ENCODE measurements at regions not wholly inside any gene's neighbourhood (a gene's known extent, or its start where the extent isn't known, plus 50 kb on each side); places are given as distances from the start of the nearest gene placed in this dataset.

DNA sequence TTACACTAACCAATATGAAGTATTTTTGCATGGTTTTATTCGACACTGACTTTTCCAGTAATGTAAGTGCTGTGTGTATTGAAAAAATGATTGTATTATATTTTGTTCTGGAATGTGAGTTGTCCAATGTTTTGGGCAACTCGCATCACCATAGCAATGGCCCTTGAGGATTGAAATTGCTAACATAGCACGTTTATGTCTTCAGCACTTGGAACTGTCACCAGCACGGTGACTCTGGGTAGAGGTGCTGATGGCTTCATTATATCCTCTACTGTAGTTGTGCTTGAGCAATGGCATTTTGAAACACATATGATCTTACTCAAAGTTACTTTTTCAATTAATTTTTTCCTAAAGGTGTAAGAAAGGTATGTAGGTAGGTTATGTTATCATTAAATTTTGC, 271.5 kb downstream of the ACTR3 start:
- Histone ChIP-seq H3K4me1 (ENCODE audit: low read length) (no peaks in the 10 kb centered on the region), H3K27ac (ENCODE audit: low read length) (no peak overlapping the region), H3K36me3 (replicated peaks; ENCODE audit: low read depth, low read length) (no peaks in the 10 kb centered on the region), H3K9ac (ENCODE audit: low read length) (no peak overlapping the region), H3K9me3 (ENCODE audit: insufficient read depth, low read length) (no peaks in the 10 kb centered on the region), H4K20me1 (ENCODE audit: insufficient read depth, low read length) (no peaks in the 10 kb centered on the region), H3K79me2 (ENCODE audit: low read length) (no peaks in the 10 kb centered on the region), H2AFZ (ENCODE audit: low read depth, low read length) (no peak overlapping the region), H3K27me3 (ENCODE audit: low read depth, low read length) (no peaks in the 10 kb centered on the region; the same call in 1 of the 2 replicates), H3K4me3 (ENCODE audit: low read length) (no peak overlapping the region), H3K4me2 (ENCODE audit: low read length) (no peak overlapping the region)
- TF ChIP-seq, protein P1, sequence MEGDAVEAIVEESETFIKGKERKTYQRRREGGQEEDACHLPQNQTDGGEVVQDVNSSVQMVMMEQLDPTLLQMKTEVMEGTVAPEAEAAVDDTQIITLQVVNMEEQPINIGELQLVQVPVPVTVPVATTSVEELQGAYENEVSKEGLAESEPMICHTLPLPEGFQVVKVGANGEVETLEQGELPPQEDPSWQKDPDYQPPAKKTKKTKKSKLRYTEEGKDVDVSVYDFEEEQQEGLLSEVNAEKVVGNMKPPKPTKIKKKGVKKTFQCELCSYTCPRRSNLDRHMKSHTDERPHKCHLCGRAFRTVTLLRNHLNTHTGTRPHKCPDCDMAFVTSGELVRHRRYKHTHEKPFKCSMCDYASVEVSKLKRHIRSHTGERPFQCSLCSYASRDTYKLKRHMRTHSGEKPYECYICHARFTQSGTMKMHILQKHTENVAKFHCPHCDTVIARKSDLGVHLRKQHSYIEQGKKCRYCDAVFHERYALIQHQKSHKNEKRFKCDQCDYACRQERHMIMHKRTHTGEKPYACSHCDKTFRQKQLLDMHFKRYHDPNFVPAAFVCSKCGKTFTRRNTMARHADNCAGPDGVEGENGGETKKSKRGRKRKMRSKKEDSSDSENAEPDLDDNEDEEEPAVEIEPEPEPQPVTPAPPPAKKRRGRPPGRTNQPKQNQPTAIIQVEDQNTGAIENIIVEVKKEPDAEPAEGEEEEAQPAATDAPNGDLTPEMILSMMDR (IDR thresholded peaks at IDR 0.05; ENCODE audit: low read depth, low read length), result no peak
- no peak for TF ChIP-seq EZH2phosphoT487 (IDR thresholded peaks at IDR 0.05; ENCODE audit: low read depth)

DNA sequence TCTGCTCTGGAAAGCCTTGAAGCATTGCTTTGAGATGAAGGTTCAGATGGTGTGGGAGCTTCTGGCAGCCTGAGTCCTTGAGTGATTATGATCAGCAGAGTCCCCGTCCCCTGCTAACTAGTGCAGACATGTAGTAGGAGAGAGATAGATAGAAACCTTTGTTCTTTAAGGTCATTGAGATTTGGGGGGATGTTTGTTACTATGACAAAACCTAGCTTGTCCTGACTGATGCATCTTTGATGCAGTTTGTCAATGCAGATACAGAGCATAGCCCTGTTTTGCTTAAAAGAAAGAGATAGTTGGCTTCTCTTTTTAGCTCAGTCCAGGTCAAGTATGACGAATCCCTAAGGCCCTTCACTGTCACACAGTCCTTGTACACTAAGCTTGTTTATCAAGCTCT, 274.6 kb upstream of the DPP10 start:
- Histone ChIP-seq H3K4me1 (ENCODE audit: low read length) (no peaks in the 10 kb centered on the region), H3K36me3 (replicated peaks; ENCODE audit: low read depth, low read length) (no peaks in the 10 kb centered on the region), H3K27me3 (ENCODE audit: low read depth, low read length) (peaks cover 10% of the 10 kb centered on the region), H3K9me3 (ENCODE audit: insufficient read depth, low read length) (no peaks in the 10 kb centered on the region), H4K20me1 (ENCODE audit: insufficient read depth, low read length) (no peaks in the 10 kb centered on the region), H3K4me2 (ENCODE audit: low read length) (no peak overlapping the region), H3K9ac (ENCODE audit: low read length) (no peak overlapping the region), H2AFZ (ENCODE audit: low read depth, low read length) (no peak overlapping the region), H3K79me2 (ENCODE audit: low read length) (no peaks in the 10 kb centered on the region), H3K27ac (ENCODE audit: low read length) (no peak overlapping the region), H3K4me3 (ENCODE audit: low read length) (no peak overlapping the region)
- TF ChIP-seq, protein P1 (IDR thresholded peaks at IDR 0.05; ENCODE audit: low read depth, low read length), result no peak
- no peak for TF ChIP-seq EZH2phosphoT487 (IDR thresholded peaks at IDR 0.05; ENCODE audit: low read depth)

DNA sequence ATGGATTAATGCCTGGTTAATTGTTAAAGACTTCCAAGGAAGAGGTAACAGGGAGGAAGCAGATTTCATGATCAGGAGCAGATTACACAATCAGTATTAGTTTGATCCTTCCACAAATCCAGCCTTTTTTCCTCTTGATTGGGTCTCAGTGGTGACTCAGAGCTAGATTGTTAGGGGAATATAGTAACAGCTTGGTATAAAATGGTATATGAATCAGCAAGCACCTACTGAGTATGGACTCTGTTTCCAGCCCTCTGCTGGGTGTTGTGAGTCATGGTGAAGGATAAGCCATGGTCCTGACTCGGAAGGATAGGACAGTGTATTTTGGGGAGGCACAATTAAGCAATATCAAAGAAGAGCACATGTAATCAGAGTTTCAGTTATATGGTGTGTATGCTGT, 272.4 kb upstream of the DPP10 start:
- Histone ChIP-seq H3K36me3 (replicated peaks; ENCODE audit: low read depth, low read length) (no peaks in the 10 kb centered on the region), H3K27me3 (ENCODE audit: low read depth, low read length) (peaks cover 10% of the 10 kb centered on the region), H3K79me2 (ENCODE audit: low read length) (no peaks in the 10 kb centered on the region), H3K4me2 (ENCODE audit: low read length) (no peak overlapping the region), H2AFZ (ENCODE audit: low read depth, low read length) (no peak overlapping the region), H3K27ac (ENCODE audit: low read length) (no peak overlapping the region), H4K20me1 (ENCODE audit: insufficient read depth, low read length) (no peaks in the 10 kb centered on the region), H3K4me1 (ENCODE audit: low read length) (no peaks in the 10 kb centered on the region), H3K9ac (ENCODE audit: low read length) (no peak overlapping the region), H3K4me3 (ENCODE audit: low read length) (no peak overlapping the region), H3K9me3 (ENCODE audit: insufficient read depth, low read length) (no peaks in the 10 kb centered on the region)
- no peak for TF ChIP-seq EZH2phosphoT487 (IDR thresholded peaks at IDR 0.05; ENCODE audit: low read depth)
- TF ChIP-seq, protein P1 (IDR thresholded peaks at IDR 0.05; ENCODE audit: low read depth, low read length), result no peak

DNA sequence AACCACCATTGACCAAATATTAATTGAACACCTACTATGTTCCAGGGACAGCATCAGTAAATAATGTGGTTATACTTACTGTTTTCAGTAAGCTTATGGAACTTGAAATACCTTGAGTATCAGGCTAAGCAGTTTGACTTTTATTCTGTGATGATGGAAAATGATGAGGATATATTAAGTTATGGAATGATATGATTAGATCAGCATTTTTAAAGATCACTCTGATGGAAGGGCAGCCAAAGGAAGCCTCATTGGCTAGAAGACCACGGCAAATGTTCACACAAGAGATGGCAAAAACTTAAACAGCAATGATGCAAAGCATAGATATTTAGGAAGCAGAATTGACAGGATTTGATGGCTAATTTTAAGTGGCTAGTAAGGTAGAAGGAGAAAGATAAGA, 266.9 kb upstream of the DPP10 start:
- Histone ChIP-seq H3K9me3 (ENCODE audit: insufficient read depth, low read length) (no peaks in the 10 kb centered on the region), H3K27ac (ENCODE audit: low read length) (no peak overlapping the region), H3K4me3 (ENCODE audit: low read length) (no peak overlapping the region), H4K20me1 (ENCODE audit: insufficient read depth, low read length) (no peaks in the 10 kb centered on the region), H3K4me2 (ENCODE audit: low read length) (no peak overlapping the region), H2AFZ (ENCODE audit: low read depth, low read length) (no peak overlapping the region), H3K79me2 (ENCODE audit: low read length) (no peaks in the 10 kb centered on the region), H3K36me3 (replicated peaks; ENCODE audit: low read depth, low read length) (no peaks in the 10 kb centered on the region), H3K27me3 (ENCODE audit: low read depth, low read length) (no peaks in the 10 kb centered on the region), H3K9ac (ENCODE audit: low read length) (no peak overlapping the region), H3K4me1 (ENCODE audit: low read length) (no peaks in the 10 kb centered on the region)
- no peak for TF ChIP-seq EZH2phosphoT487 (IDR thresholded peaks at IDR 0.05; ENCODE audit: low read depth)
- TF ChIP-seq, protein P1 (IDR thresholded peaks at IDR 0.05; ENCODE audit: low read depth, low read length), result no peak

All from OCI-LY3 (cell line).